ENCODE measurements at regions not wholly inside any gene's neighbourhood (a gene's known extent, or its start where the extent isn't known, plus 50 kb on each side); places are given as distances from the start of the nearest gene placed in this dataset.

GRCh38 chr16:5323284-5324141 is 225.9 kb upstream of the EEF2KMT start:
- Histone ChIP-seq H3K4me3 (ENCODE audit: low read length) (no peak overlapping the region), H3K36me3 (replicated peaks; ENCODE audit: low read depth, low read length) (no peaks in the 10 kb centered on the region), H3K27ac (ENCODE audit: low read length) (no peak overlapping the region), H4K20me1 (ENCODE audit: insufficient read depth, low read length) (no peaks in the 10 kb centered on the region), H3K4me1 (ENCODE audit: low read length) (no peaks in the 10 kb centered on the region), H3K79me2 (ENCODE audit: low read length) (no peaks in the 10 kb centered on the region), H3K4me2 (ENCODE audit: low read length) (no peak overlapping the region), H2AFZ (ENCODE audit: low read depth, low read length) (no peak overlapping the region), H3K27me3 (ENCODE audit: low read depth, low read length) (no peaks in the 10 kb centered on the region), H3K9me3 (ENCODE audit: insufficient read depth, low read length) (no peaks in the 10 kb centered on the region), H3K9ac (ENCODE audit: low read length) (no peak overlapping the region)
- TF ChIP-seq EZH2phosphoT487 (IDR thresholded peaks at IDR 0.05; ENCODE audit: low read depth): no peak
- no peak for TF ChIP-seq CTCF (IDR thresholded peaks at IDR 0.05; ENCODE audit: low read depth, low read length)

DNA sequence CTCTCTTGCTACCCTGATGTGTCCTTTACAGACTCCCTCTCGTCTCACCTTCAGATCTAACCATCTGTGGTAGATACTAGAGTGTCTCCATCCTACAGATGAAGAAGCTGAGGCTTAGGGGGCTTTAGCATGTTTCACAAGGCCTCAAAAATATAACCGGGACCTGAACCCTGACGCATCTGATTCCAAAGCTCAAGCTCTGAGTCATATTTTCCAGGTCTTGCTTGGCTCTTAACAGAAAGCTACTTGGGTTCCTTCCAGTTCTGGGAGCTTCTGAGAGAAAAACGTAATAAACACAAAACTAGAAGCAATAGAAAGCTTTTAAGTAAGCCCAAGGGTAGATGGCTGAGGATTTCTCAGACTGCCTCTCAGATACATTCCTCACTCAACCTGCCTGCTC is 224.3 kb upstream of the EEF2KMT start:
- no peaks in the 10 kb centered on the region for H3K36me3 ChIP-seq (replicated peaks; ENCODE audit: low read depth, low read length)
- no peak overlapping the region for H3K27ac ChIP-seq (ENCODE audit: low read length)
- H3K4me1 ChIP-seq (ENCODE audit: low read length): no peaks in the 10 kb centered on the region
- TF ChIP-seq CTCF (IDR thresholded peaks at IDR 0.05; ENCODE audit: low read depth, low read length) (no peak), EZH2phosphoT487 (IDR thresholded peaks at IDR 0.05; ENCODE audit: low read depth) (no peak)
- H3K4me2 ChIP-seq (ENCODE audit: low read length): no peak overlapping the region
- H3K9me3 ChIP-seq (ENCODE audit: insufficient read depth, low read length): no peaks in the 10 kb centered on the region
- H3K9ac ChIP-seq (ENCODE audit: low read length): no peak overlapping the region
- H3K4me3 ChIP-seq (ENCODE audit: low read length): no peak overlapping the region
- no peaks in the 10 kb centered on the region for H4K20me1 ChIP-seq (ENCODE audit: insufficient read depth, low read length)
- no peak overlapping the region for H2AFZ ChIP-seq (ENCODE audit: low read depth, low read length)
- no peaks in the 10 kb centered on the region for H3K79me2 ChIP-seq (ENCODE audit: low read length)
- H3K27me3 ChIP-seq (ENCODE audit: low read depth, low read length): no peaks in the 10 kb centered on the region

GRCh38 chr16:5319799-5320198 is 222.2 kb upstream of the EEF2KMT start:
- Histone ChIP-seq H3K9ac (ENCODE audit: low read length) (no peak overlapping the region), H3K36me3 (replicated peaks; ENCODE audit: low read depth, low read length) (no peaks in the 10 kb centered on the region), H3K9me3 (ENCODE audit: insufficient read depth, low read length) (no peaks in the 10 kb centered on the region), H3K4me1 (ENCODE audit: low read length) (no peaks in the 10 kb centered on the region), H3K27me3 (ENCODE audit: low read depth, low read length) (no peaks in the 10 kb centered on the region), H2AFZ (ENCODE audit: low read depth, low read length) (no peak overlapping the region), H3K4me3 (ENCODE audit: low read length) (no peak overlapping the region), H3K4me2 (ENCODE audit: low read length) (no peak overlapping the region), H4K20me1 (ENCODE audit: insufficient read depth, low read length) (no peaks in the 10 kb centered on the region), H3K27ac (ENCODE audit: low read length) (no peak overlapping the region), H3K79me2 (ENCODE audit: low read length) (no peaks in the 10 kb centered on the region)
- TF ChIP-seq EZH2phosphoT487 (IDR thresholded peaks at IDR 0.05; ENCODE audit: low read depth) (no peak), CTCF (IDR thresholded peaks at IDR 0.05; ENCODE audit: low read depth, low read length) (no peak)

DNA sequence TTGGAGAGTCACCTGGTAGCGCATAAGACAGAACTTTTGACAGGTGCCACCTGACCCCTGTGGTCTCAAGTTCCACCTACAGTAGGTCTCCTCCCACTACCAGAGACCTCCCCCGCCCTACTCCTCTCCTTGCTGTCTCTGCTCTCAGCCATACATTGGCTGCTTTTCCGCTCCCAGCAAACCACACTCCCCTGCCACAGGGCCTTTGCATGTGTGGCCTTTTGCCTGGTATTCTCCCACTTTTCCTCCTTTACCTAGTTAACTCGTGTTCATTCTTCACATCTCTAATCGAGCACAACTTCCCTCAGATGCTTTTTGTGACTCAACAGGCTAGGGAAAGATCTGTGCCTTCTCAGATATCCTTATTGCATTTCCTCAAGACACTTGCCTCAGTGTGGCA is 218.3 kb upstream of the EEF2KMT start:
- TF ChIP-seq CTCF (IDR thresholded peaks at IDR 0.05; ENCODE audit: low read depth, low read length) (no peak), EZH2phosphoT487 (IDR thresholded peaks at IDR 0.05; ENCODE audit: low read depth) (no peak)
- Histone ChIP-seq H2AFZ (ENCODE audit: low read depth, low read length) (no peak overlapping the region), H3K4me3 (ENCODE audit: low read length) (no peak overlapping the region), H3K79me2 (ENCODE audit: low read length) (no peaks in the 10 kb centered on the region), H3K4me2 (ENCODE audit: low read length) (no peak overlapping the region), H3K27ac (ENCODE audit: low read length) (no peak overlapping the region), H4K20me1 (ENCODE audit: insufficient read depth, low read length) (no peaks in the 10 kb centered on the region), H3K9me3 (ENCODE audit: insufficient read depth, low read length) (no peaks in the 10 kb centered on the region), H3K4me1 (ENCODE audit: low read length) (no peaks in the 10 kb centered on the region), H3K9ac (ENCODE audit: low read length) (no peak overlapping the region), H3K27me3 (ENCODE audit: low read depth, low read length) (no peaks in the 10 kb centered on the region), H3K36me3 (replicated peaks; ENCODE audit: low read depth, low read length) (no peaks in the 10 kb centered on the region)
